Ishikawa (cell line): ENCODE measurements at regions not wholly inside any gene's neighbourhood (a gene's known extent, or its start where the extent isn't known, plus 50 kb on each side); places are given as distances from the start of the nearest gene placed in this dataset.

ENCODE experiments used
- NFIC ChIP-seq: IDR thresholded peaks from 2 replicates; pipeline ENCODE4 v1.6.1; 2012
- TCF12 ChIP-seq: IDR thresholded peaks from 2 replicates; pipeline ENCODE4 v1.6.1; 2012; ENCODE audit warnings: low read depth
- YY1 ChIP-seq: IDR thresholded peaks from 2 replicates; pipeline ENCODE4 v1.6.1; 2012; ENCODE audit warnings: low read depth
- ZBTB7A ChIP-seq: IDR thresholded peaks from 2 replicates; pipeline ENCODE4 v1.6.1; 2012; ENCODE audit warnings: low read depth
- TF ChIP-seq, protein P1 (sequence below): IDR thresholded peaks from 2 replicates; pipeline ENCODE4 v1.6.1; 2012; ENCODE audit warnings: low read depth, mild to moderate bottlenecking

DNA sequence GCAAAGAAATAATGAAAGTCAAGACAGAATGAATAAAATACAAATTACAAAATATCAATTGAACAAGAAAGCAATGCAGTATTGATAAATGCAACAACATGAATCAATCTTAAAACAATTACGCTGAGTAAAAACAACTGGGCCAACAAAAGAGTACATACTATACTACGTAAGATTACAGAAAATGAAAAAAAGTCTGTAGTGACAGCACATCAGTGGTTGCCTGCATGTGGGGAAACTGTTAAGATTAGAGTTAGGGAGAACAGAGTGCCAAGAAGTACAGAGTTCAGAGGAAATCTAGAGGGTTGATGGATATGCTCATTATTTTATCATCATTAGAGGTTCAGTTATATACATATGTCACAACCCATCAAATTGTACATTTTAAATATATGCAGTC is 706.6 kb upstream of the ACO1 start:
- TF ChIP-seq, protein P1, sequence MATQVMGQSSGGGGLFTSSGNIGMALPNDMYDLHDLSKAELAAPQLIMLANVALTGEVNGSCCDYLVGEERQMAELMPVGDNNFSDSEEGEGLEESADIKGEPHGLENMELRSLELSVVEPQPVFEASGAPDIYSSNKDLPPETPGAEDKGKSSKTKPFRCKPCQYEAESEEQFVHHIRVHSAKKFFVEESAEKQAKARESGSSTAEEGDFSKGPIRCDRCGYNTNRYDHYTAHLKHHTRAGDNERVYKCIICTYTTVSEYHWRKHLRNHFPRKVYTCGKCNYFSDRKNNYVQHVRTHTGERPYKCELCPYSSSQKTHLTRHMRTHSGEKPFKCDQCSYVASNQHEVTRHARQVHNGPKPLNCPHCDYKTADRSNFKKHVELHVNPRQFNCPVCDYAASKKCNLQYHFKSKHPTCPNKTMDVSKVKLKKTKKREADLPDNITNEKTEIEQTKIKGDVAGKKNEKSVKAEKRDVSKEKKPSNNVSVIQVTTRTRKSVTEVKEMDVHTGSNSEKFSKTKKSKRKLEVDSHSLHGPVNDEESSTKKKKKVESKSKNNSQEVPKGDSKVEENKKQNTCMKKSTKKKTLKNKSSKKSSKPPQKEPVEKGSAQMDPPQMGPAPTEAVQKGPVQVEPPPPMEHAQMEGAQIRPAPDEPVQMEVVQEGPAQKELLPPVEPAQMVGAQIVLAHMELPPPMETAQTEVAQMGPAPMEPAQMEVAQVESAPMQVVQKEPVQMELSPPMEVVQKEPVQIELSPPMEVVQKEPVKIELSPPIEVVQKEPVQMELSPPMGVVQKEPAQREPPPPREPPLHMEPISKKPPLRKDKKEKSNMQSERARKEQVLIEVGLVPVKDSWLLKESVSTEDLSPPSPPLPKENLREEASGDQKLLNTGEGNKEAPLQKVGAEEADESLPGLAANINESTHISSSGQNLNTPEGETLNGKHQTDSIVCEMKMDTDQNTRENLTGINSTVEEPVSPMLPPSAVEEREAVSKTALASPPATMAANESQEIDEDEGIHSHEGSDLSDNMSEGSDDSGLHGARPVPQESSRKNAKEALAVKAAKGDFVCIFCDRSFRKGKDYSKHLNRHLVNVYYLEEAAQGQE: no peak
- TF ChIP-seq YY1: no peak
- no peak for TF ChIP-seq NFIC
- no peak for TF ChIP-seq ZBTB7A
- TF ChIP-seq TCF12: no peak
